ENCODE measurements at regions not wholly inside any gene's neighbourhood (a gene's known extent, or its start where the extent isn't known, plus 50 kb on each side); places are given as distances from the start of the nearest gene placed in this dataset.

GRCh38 chr1:229841230-229841629, 215.2 kb downstream of the URB2 start:
- intact Hi-C loops (cut with micrococcal nuclease): no loop called here
- Mint-ChIP-seq H3K4me1 (ENCODE audit: low read depth) (no peaks in the 10 kb centered on the region), H3K9me3 (no peaks in the 10 kb centered on the region), H3K36me3 (ENCODE audit: low read depth) (no peaks in the 10 kb centered on the region), H3K27me3 (peaks cover 21% of the 10 kb centered on the region), H3K27ac (no peak overlapping the region), H3K4me3 (no peak overlapping the region)
- ATAC-seq (no peak), DNase-seq (no peak)
- no peak for TF ChIP-seq CTCF (IDR thresholded peaks at IDR 0.05)
- ChIA-PET CTCF (interaction anchor here (0.6 kb wide), 1 partner anchor 153 kb away, joined by 4 read pairs; no protein-coding TSS in a partner anchor), POLR2A (no interaction called here)

GRCh38 chr1:229842302-229843255, 216.5 kb downstream of the URB2 start:
- TF ChIP-seq CTCF (IDR thresholded peaks at IDR 0.05): no peak
- CTCF ChIA-PET: no interaction called here
- Mint-ChIP-seq H3K27ac (no peak overlapping the region), H3K36me3 (ENCODE audit: low read depth) (no peaks in the 10 kb centered on the region), H3K9me3 (no peaks in the 10 kb centered on the region), H3K4me3 (no peak overlapping the region), H3K27me3 (peaks cover 20% of the 10 kb centered on the region), H3K4me1 (ENCODE audit: low read depth) (no peaks in the 10 kb centered on the region)
- ATAC-seq (no peak), DNase-seq (no peak)
- intact Hi-C loops (cut with micrococcal nuclease): no loop called here
- POLR2A ChIA-PET: no interaction called here

GRCh38 chr1:229843627-229844238, 217.7 kb downstream of the URB2 start:
- Mint-ChIP-seq H3K36me3 (ENCODE audit: low read depth) (no peaks in the 10 kb centered on the region), H3K9me3 (no peaks in the 10 kb centered on the region), H3K4me1 (ENCODE audit: low read depth) (no peaks in the 10 kb centered on the region), H3K27me3 (peaks cover 20% of the 10 kb centered on the region), H3K27ac (no peak overlapping the region), H3K4me3 (no peak overlapping the region)
- intact Hi-C loops (cut with micrococcal nuclease): no loop called here
- no peak for TF ChIP-seq CTCF (IDR thresholded peaks at IDR 0.05)
- ChIA-PET CTCF (no interaction called here), POLR2A (no interaction called here)
- ATAC-seq (no peak), DNase-seq (no peak)

- H3K9me3 Mint-ChIP-seq: no peaks in the 10 kb centered on the region
- H3K4me3 Mint-ChIP-seq: no peak overlapping the region
- intact Hi-C loops (cut with micrococcal nuclease): no loop called here
- H3K27ac Mint-ChIP-seq: no peak overlapping the region
- H3K36me3 Mint-ChIP-seq (ENCODE audit: low read depth): no peaks in the 10 kb centered on the region
- no peaks in the 10 kb centered on the region for H3K4me1 Mint-ChIP-seq (ENCODE audit: low read depth)
- CTCF ChIA-PET: no interaction called here
- no peak for TF ChIP-seq CTCF (IDR thresholded peaks at IDR 0.05)
- no peak for ATAC-seq
- DNase-seq: no peak
- peaks cover 16% of the 10 kb centered on the region for H3K27me3 Mint-ChIP-seq
- POLR2A ChIA-PET: no interaction called here
Measured at GRCh38 chr1:229844675-229845074, 218.6 kb downstream of the URB2 start.

Measured in activated CD8-positive, alpha-beta T cell treated with anti-CD3 and anti-CD28 coated beads for 36 hours (primary cell).